Trophoblast cell (in vitro differentiated cells and primary cell): ENCODE measurements at regions not wholly inside any gene's neighbourhood (a gene's known extent, or its start where the extent isn't known, plus 50 kb on each side); places are given as distances from the start of the nearest gene placed in this dataset.

Experiments used
- DNase-seq, 2 donors: peaks; one replicate each; pipeline ENCODE4 v3.0.0-alpha.2; 2016
- H2AFZ ChIP-seq: 2 replicates; pipeline ENCODE4 v1.6.1; 2013; ENCODE audit warnings: low read length, moderate library complexity, mild to moderate bottlenecking; ENCODE audit not compliant: insufficient read depth, poor library complexity
- H2AK5ac ChIP-seq: 2 replicates; pipeline ENCODE4 v1.6.1; 2013; ENCODE audit warnings: mild to moderate bottlenecking, low read length
- H2BK120ac ChIP-seq: 2 replicates; pipeline ENCODE4 v1.6.1; 2013; ENCODE audit warnings: low read length, mild to moderate bottlenecking, moderate library complexity; ENCODE audit not compliant: insufficient read depth, poor library complexity
- H2BK12ac ChIP-seq: 2 replicates; pipeline ENCODE4 v1.6.1; 2013; ENCODE audit warnings: mild to moderate bottlenecking, low read length, moderate library complexity
- H2BK5ac ChIP-seq: 2 replicates; pipeline ENCODE4 v1.6.1; 2013; ENCODE audit warnings: low read length, low read depth, moderate library complexity, mild to moderate bottlenecking; ENCODE audit not compliant: poor library complexity
- H3K14ac ChIP-seq: 2 replicates; pipeline ENCODE4 v1.6.1; 2013; ENCODE audit warnings: mild to moderate bottlenecking, low read length
- H3K18ac ChIP-seq: 2 replicates; pipeline ENCODE4 v1.6.1; 2013; ENCODE audit warnings: mild to moderate bottlenecking, low read length
- H3K23ac ChIP-seq: 2 replicates; pipeline ENCODE4 v1.6.1; 2013; ENCODE audit warnings: low read length
- H3K27ac ChIP-seq: 2 replicates; pipeline ENCODE4 v1.5.1; 2013; ENCODE audit warnings: low read depth, mild to moderate bottlenecking, inconsistent platforms, low read length, moderate library complexity
- H3K27me3 ChIP-seq: 2 replicates; pipeline ENCODE4 v1.6.1; 2013; ENCODE audit warnings: inconsistent platforms, mild to moderate bottlenecking, low read length, moderate library complexity; ENCODE audit not compliant: insufficient read depth
- H3K36me3 ChIP-seq, 2 experiments: 1 replicate in 1 of 2; 2 replicates in 1 of 2; pipeline ENCODE4 v1.6.1; 2013; ENCODE audit warnings: low read length in 2 of 2, mild to moderate bottlenecking in 2 of 2, moderate library complexity in 1 of 2; ENCODE audit not compliant: insufficient read depth in 2 of 2, control insufficient read depth in 1 of 2
- H3K4ac ChIP-seq: 2 replicates; pipeline ENCODE4 v1.6.1; 2013; ENCODE audit warnings: low read depth, mild to moderate bottlenecking, low read length, moderate library complexity
- H3K4me1 ChIP-seq, 2 experiments: 1 replicate in 1 of 2; 2 replicates in 1 of 2; pipeline ENCODE4 v1.6.1; 2013; ENCODE audit warnings: low read length in 2 of 2, mild to moderate bottlenecking in 2 of 2, moderate library complexity in 1 of 2; ENCODE audit not compliant: insufficient read depth in 2 of 2, control insufficient read depth in 1 of 2
- H3K4me2 ChIP-seq: 2 replicates; pipeline ENCODE4 v1.6.1; 2013; ENCODE audit warnings: inconsistent platforms, mild to moderate bottlenecking, low read length, moderate library complexity
- H3K4me3 ChIP-seq: 2 replicates; pipeline ENCODE4 v1.5.1; 2013; ENCODE audit warnings: mild to moderate bottlenecking, low read depth, low read length, inconsistent platforms
- H3K79me1 ChIP-seq: one replicate; pipeline ENCODE4 v1.6.1; 2013; ENCODE audit warnings: low read length
- H3K79me2 ChIP-seq: 2 replicates; pipeline ENCODE4 v1.6.1; 2013; ENCODE audit warnings: low read length, mild to moderate bottlenecking; ENCODE audit not compliant: control insufficient read depth, insufficient read depth, poor library complexity
- H3K9ac ChIP-seq: 2 replicates; pipeline ENCODE4 v1.6.1; 2013; ENCODE audit warnings: mild to moderate bottlenecking, low read length
- H3K9me3 ChIP-seq: 2 replicates; pipeline ENCODE4 v1.6.1; 2013; ENCODE audit warnings: low read depth, mild to moderate bottlenecking, control low read depth, inconsistent platforms, low read length; ENCODE audit not compliant: insufficient read depth
- H4K12ac ChIP-seq: 2 replicates; pipeline ENCODE4 v1.6.1; 2013; ENCODE audit warnings: low read depth, mild to moderate bottlenecking, low read length, moderate library complexity
- H4K8ac ChIP-seq: 2 replicates; pipeline ENCODE4 v1.6.1; 2013; ENCODE audit warnings: low read depth, mild to moderate bottlenecking, low read length, moderate library complexity
- H4K91ac ChIP-seq: one replicate; pipeline ENCODE4 v1.6.1; 2013; ENCODE audit warnings: low read depth, mild to moderate bottlenecking, low read length, moderate library complexity
- WGBS: extraction: QIAGEN DNeasy Blood & Tissue Kit; methylation state at CpG from one replicate; pipeline ENCODE4 v1.1.7; 2013; ENCODE audit warnings: missing lambda C conversion rate; ENCODE audit not compliant: insufficient read length, insufficient coverage; ENCODE audit errors: extremely low coverage; 5-methylcytosine and 5-hydroxymethylcytosine counted together

GRCh38 chr15:98523912-98524662 is 124.3 kb upstream of the IGF1R start:
- no peak overlapping the region for H3K9ac ChIP-seq
- H3K4ac ChIP-seq: no peak overlapping the region
- H2AK5ac ChIP-seq: no peak overlapping the region
- H3K23ac ChIP-seq: no peak overlapping the region
- H4K12ac ChIP-seq: no peak overlapping the region
- no peak overlapping the region for H4K91ac ChIP-seq
- H3K4me1 ChIP-seq: no peaks in the 10 kb centered on the region
- H3K18ac ChIP-seq: no peak overlapping the region
- no peak overlapping the region for H2BK12ac ChIP-seq
- no peak overlapping the region for H3K14ac ChIP-seq
- no peaks in the 10 kb centered on the region for H3K79me1 ChIP-seq
- H3K4me2 ChIP-seq: no peak overlapping the region
- no peaks in the 10 kb centered on the region for H3K79me2 ChIP-seq
- no peak overlapping the region for H2BK120ac ChIP-seq
- no peak overlapping the region for H4K8ac ChIP-seq
- no peak overlapping the region for H2AFZ ChIP-seq
- H3K9me3 ChIP-seq: no peaks in the 10 kb centered on the region
- H3K36me3 ChIP-seq: no peaks in the 10 kb centered on the region
- no peaks in the 10 kb centered on the region for H3K27me3 ChIP-seq
- no peak for DNase-seq
- no CpG with 5 or more reads among the region's 12 CpGs for WGBS
- H3K27ac ChIP-seq: no peak overlapping the region
- no peak overlapping the region for H3K4me3 ChIP-seq
- H2BK5ac ChIP-seq: no peak overlapping the region

GRCh38 chr15:98524838-98525660 is 123.3 kb upstream of the IGF1R start:
- Histone ChIP-seq H3K4me3 (no peak overlapping the region), H3K4me2 (no peak overlapping the region), H4K91ac (no peak overlapping the region), H3K9ac (no peak overlapping the region), H3K4ac (no peak overlapping the region), H3K18ac (no peak overlapping the region), H2BK120ac (no peak overlapping the region), H3K36me3 (no peaks in the 10 kb centered on the region), H3K79me1 (no peaks in the 10 kb centered on the region), H2BK5ac (no peak overlapping the region), H3K27me3 (no peaks in the 10 kb centered on the region), H2BK12ac (no peak overlapping the region), H3K14ac (no peak overlapping the region), H2AK5ac (no peak overlapping the region), H2AFZ (no peak overlapping the region), H4K8ac (no peak overlapping the region), H3K27ac (no peak overlapping the region), H3K23ac (no peak overlapping the region), H3K4me1 (no peaks in the 10 kb centered on the region), H4K12ac (no peak overlapping the region), H3K79me2 (no peaks in the 10 kb centered on the region), H3K9me3 (no peaks in the 10 kb centered on the region)
- WGBS: no CpG with 5 or more reads among the region's 10 CpGs
- no peak for DNase-seq

- Histone ChIP-seq H4K91ac (no peak overlapping the region), H2AFZ (no peak overlapping the region), H2BK12ac (no peak overlapping the region), H3K27me3 (no peaks in the 10 kb centered on the region), H3K4me3 (no peak overlapping the region), H3K4me1 (no peaks in the 10 kb centered on the region), H4K8ac (no peak overlapping the region), H3K79me1 (no peaks in the 10 kb centered on the region), H3K4me2 (no peak overlapping the region), H3K79me2 (no peaks in the 10 kb centered on the region), H3K9me3 (no peaks in the 10 kb centered on the region), H2BK120ac (no peak overlapping the region), H3K4ac (no peak overlapping the region), H3K14ac (no peak overlapping the region), H3K23ac (no peak overlapping the region), H3K27ac (no peak overlapping the region), H3K9ac (no peak overlapping the region), H3K18ac (no peak overlapping the region), H3K36me3 (no peaks in the 10 kb centered on the region), H2AK5ac (no peak overlapping the region), H4K12ac (no peak overlapping the region), H2BK5ac (no peak overlapping the region)
- WGBS: no CpG with 5 or more reads among the region's 13 CpGs
- DNase-seq: no peak
These were observed 122.7 kb upstream of the IGF1R start for GRCh38 chr15:98525661-98526001.

- no peaks in the 10 kb centered on the region for H3K79me1 ChIP-seq
- no peak overlapping the region for H3K18ac ChIP-seq
These were observed 122.2 kb upstream of the IGF1R start for GRCh38 chr15:98526094-98526493.

More at GRCh38 chr15:98526094-98526493, 122.2 kb upstream of the IGF1R start:
- H2BK120ac ChIP-seq: no peak overlapping the region
- no peaks in the 10 kb centered on the region for H3K27me3 ChIP-seq
- H3K27ac ChIP-seq: no peak overlapping the region
- no peak overlapping the region for H3K9ac ChIP-seq
- H2BK12ac ChIP-seq: no peak overlapping the region
- H3K4me3 ChIP-seq: no peak overlapping the region
- H2AK5ac ChIP-seq: no peak overlapping the region
- no peak overlapping the region for H4K8ac ChIP-seq
- no peak overlapping the region for H2AFZ ChIP-seq
- no peak overlapping the region for H3K14ac ChIP-seq
- H3K23ac ChIP-seq: no peak overlapping the region
- no peak overlapping the region for H3K4me2 ChIP-seq
- no peaks in the 10 kb centered on the region for H3K36me3 ChIP-seq
- no peak for DNase-seq
- H4K91ac ChIP-seq: no peak overlapping the region
- no CpG with 5 or more reads among the region's 8 CpGs for WGBS
- H3K79me2 ChIP-seq: no peaks in the 10 kb centered on the region
- H3K9me3 ChIP-seq: no peaks in the 10 kb centered on the region
- H3K4ac ChIP-seq: no peak overlapping the region
- H4K12ac ChIP-seq: no peak overlapping the region
- no peak overlapping the region for H2BK5ac ChIP-seq
- H3K4me1 ChIP-seq: no peaks in the 10 kb centered on the region
